ENCODE measurements at regions not wholly inside any gene's neighbourhood (a gene's known extent, or its start where the extent isn't known, plus 50 kb on each side); places are given as distances from the start of the nearest gene placed in this dataset.

GRCh38 chr7:80403686-80404241 lies 108.1 kb downstream of the GNAT3 start:
- DNase-seq: no peak

- no peak for DNase-seq
These were observed 110.2 kb downstream of the GNAT3 start for GRCh38 chr7:80401708-80402107.

GRCh38 chr7:80393786-80394185 lies 118.1 kb downstream of the GNAT3 start:
- DNase-seq: no peak

- peak; percentile 35 for DNase-seq
These were observed 119.4 kb downstream of the GNAT3 start for GRCh38 chr7:80392229-80393169.

- no peak for DNase-seq
These were observed 124.2 kb downstream of the GNAT3 start for GRCh38 chr7:80387634-80388193.

- DNase-seq: no peak
These were observed 125.2 kb downstream of the GNAT3 start for GRCh38 chr7:80386686-80387085.

GRCh38 chr7:80385508-80385907 lies 126.4 kb downstream of the GNAT3 start:
- DNase-seq: no peak

- DNase-seq: no peak
These were observed 130.9 kb downstream of the GNAT3 start for GRCh38 chr7:80380957-80381356.

GRCh38 chr7:80379034-80379982 lies 132.6 kb downstream of the GNAT3 start:
- peak; percentile 25 for DNase-seq

- DNase-seq: no peak
These were observed 137.5 kb downstream of the GNAT3 start for GRCh38 chr7:80374321-80374720.

GRCh38 chr7:80373429-80374032 lies 138.3 kb downstream of the GNAT3 start:
- no peak for DNase-seq

GRCh38 chr7:80372415-80372814 lies 139.4 kb downstream of the GNAT3 start:
- DNase-seq: no peak

- no peak for DNase-seq
These were observed 141.3 kb downstream of the GNAT3 start for GRCh38 chr7:80370587-80370986.

- no peak for DNase-seq
These were observed 142.5 kb downstream of the GNAT3 start for GRCh38 chr7:80369321-80369720.

GRCh38 chr7:80362677-80363076 lies 149.2 kb downstream of the GNAT3 start:
- no peak for DNase-seq

- DNase-seq: no peak
These were observed 149.8 kb downstream of the GNAT3 start for GRCh38 chr7:80362010-80362618.

- no peak for DNase-seq
These were observed 152.4 kb downstream of the GNAT3 start for GRCh38 chr7:80359476-80359875.

- no peak for DNase-seq
These were observed 152.8 kb downstream of the GNAT3 start for GRCh38 chr7:80359029-80359428.

- no peak for DNase-seq
These were observed 154.3 kb downstream of the GNAT3 start for GRCh38 chr7:80357530-80357929.

GRCh38 chr7:80350430-80350829 lies 161.4 kb downstream of the GNAT3 start:
- DNase-seq: no peak

GRCh38 chr7:80348223-80348622 lies 163.6 kb downstream of the GNAT3 start:
- DNase-seq: no peak
